ENCODE measurements at regions not wholly inside any gene's neighbourhood (a gene's known extent, or its start where the extent isn't known, plus 50 kb on each side); places are given as distances from the start of the nearest gene placed in this dataset.

DNA sequence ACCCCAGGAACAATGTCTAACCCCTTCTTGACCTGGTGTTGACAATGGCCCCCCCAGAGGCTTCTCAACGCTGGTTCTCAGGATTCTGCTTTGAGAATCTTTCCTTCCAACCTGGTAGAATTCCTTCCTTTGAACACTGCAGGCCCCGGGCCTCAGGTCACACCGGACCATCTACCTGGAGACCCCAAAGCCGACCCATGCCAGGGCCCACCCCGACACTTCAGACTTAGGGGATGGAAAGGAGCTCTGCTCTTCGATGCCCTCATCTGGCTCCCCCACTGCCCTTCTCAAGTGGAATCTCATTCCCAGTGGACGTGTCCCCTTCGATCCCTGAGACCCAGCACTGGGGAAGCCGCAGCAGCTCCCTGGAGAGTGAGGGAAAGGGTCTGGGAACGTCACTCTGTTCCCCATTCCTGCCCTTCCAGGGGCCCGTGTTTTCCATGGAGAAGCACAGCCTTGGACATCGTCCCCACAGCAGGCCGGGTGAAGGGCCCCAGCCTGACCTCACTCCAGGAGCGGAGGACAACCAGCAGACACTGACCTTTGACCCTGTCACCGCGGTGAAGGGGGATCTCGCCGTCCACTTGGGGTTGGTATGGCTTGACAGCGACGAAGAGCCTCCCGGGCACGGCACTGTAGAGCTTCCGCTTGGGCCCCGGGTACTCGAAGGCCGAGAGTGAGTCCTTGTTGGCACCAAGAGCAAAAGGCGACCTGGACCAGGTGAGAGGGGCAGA is 408.3 kb downstream of the CTTN start:
- Histone ChIP-seq H3K4me3 (ENCODE audit: low read length in 2 of 2) (no peak overlapping the region), H3K79me1 (ENCODE audit: low read depth, low read length) (no peaks in the 10 kb centered on the region)
- no CpG with 5 or more reads among the region's 27 CpGs for WGBS, 2 donors (ENCODE audit: extremely low coverage in 2 of 2, insufficient read length in 2 of 2, insufficient replicate concordance in 1 of 2)

DNA sequence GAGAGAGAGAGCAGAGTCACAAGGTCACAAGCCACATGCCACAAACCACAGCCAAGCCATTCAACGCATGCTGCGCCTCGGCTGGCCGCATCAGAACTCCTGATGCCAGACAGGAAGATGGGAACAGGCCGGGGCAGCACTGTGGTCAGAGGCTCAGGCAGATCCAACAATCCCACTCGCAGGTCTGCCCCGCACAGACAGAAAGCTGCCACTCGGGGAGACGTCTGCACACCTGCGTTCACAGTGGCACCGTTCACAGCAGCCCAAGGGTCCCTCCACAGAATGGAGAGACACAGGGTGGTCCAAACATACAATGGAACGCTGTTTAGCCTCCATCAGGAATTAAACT is 408.8 kb downstream of the CTTN start:
- Histone ChIP-seq H2BK120ac (ENCODE audit: low read depth, low read length) (no peak overlapping the region), H2BK15ac (ENCODE audit: low read length) (no peak overlapping the region), H3K27me3 (ENCODE audit: control insufficient read depth in 3 of 3, insufficient read depth in 3 of 3, low read depth in 1 of 3, low read length in 3 of 3) (no peaks in the 10 kb centered on the region), H3K4me3 (ENCODE audit: low read length in 2 of 2) (no peak overlapping the region), H3K23ac (ENCODE audit: low read depth, low read length, poor library complexity) (no peak overlapping the region), H3K9ac (ENCODE audit: low read depth, low read length, poor library complexity) (peak overlapping the region; percentile 54), H3K79me1 (ENCODE audit: low read depth, low read length) (no peaks in the 10 kb centered on the region), H3K18ac (ENCODE audit: low read length) (peak overlapping the region; percentile 67), H3K4me1 (ENCODE audit: control insufficient read depth in 2 of 2, insufficient read depth in 1 of 2, low read depth in 1 of 2, low read length in 2 of 2) (peaks cover 0 to 1% of the 10 kb centered on the region in 2 donors), H3K9me3 (replicated peaks in 1 of 2; ENCODE audit: control insufficient read depth in 2 of 2, insufficient read depth in 1 of 2, low read depth in 1 of 2, low read length in 2 of 2) (peaks cover 0 to 2% of the 10 kb centered on the region in 2 donors), H3K14ac (ENCODE audit: low read length) (peak overlapping the region; percentile 63), H2AFZ (ENCODE audit: low read length) (no peak overlapping the region), H4K91ac (ENCODE audit: low read depth, low read length, poor library complexity) (no peak overlapping the region), H4K8ac (ENCODE audit: low read depth, low read length) (no peak overlapping the region), H2AK5ac (ENCODE audit: low read depth, low read length) (peak overlapping the region; percentile 71), H3K4ac (ENCODE audit: low read length) (peak overlapping the region; percentile 84), H3K4me2 (ENCODE audit: insufficient read depth, low read length, poor library complexity, severe bottlenecking) (no peak overlapping the region), H2BK12ac (ENCODE audit: low read length) (no peak overlapping the region), H3K36me3 (replicated peaks in 1 of 2; ENCODE audit: control insufficient read depth in 2 of 2, insufficient read depth in 2 of 2, low read length in 2 of 2) (no peaks in the 10 kb centered on the region), H3K27ac (replicated peaks; ENCODE audit: low read length) (no peak overlapping the region), H2BK5ac (ENCODE audit: low read length) (peak overlapping the region; percentile 19)
- DNase-seq (ENCODE audit: low spot score): no peak
- no CpG with 5 or more reads among the region's 12 CpGs for WGBS, 2 donors (ENCODE audit: extremely low coverage in 2 of 2, insufficient read length in 2 of 2, insufficient replicate concordance in 1 of 2)

More for the DNA sequence above, 408.3 kb downstream of the CTTN start:
- H3K36me3 ChIP-seq (replicated peaks in 1 of 2; ENCODE audit: control insufficient read depth in 2 of 2, insufficient read depth in 2 of 2, low read length in 2 of 2): no peaks in the 10 kb centered on the region
- peak overlapping the region; percentile 71 for H2AK5ac ChIP-seq (ENCODE audit: low read depth, low read length)
- peak overlapping the region; percentile 67 for H3K18ac ChIP-seq (ENCODE audit: low read length)
- no peak for DNase-seq (ENCODE audit: low spot score)
- no peak overlapping the region for H2BK15ac ChIP-seq (ENCODE audit: low read length)
- peak overlapping the region; percentile 63 for H3K14ac ChIP-seq (ENCODE audit: low read length)
- no peak overlapping the region for H2AFZ ChIP-seq (ENCODE audit: low read length)
- H2BK5ac ChIP-seq (ENCODE audit: low read length): peak overlapping the region; percentile 19
- H2BK120ac ChIP-seq (ENCODE audit: low read depth, low read length): peak overlapping the region; percentile 33
- H3K9ac ChIP-seq (ENCODE audit: low read depth, low read length, poor library complexity): no peak overlapping the region
- peak overlapping the region; percentile 84 for H3K4ac ChIP-seq (ENCODE audit: low read length)
- H2BK12ac ChIP-seq (ENCODE audit: low read length): no peak overlapping the region
- no peaks in the 10 kb centered on the region for H3K27me3 ChIP-seq (ENCODE audit: control insufficient read depth in 3 of 3, insufficient read depth in 3 of 3, low read depth in 1 of 3, low read length in 3 of 3)
- H4K91ac ChIP-seq (ENCODE audit: low read depth, low read length, poor library complexity): no peak overlapping the region
- no peak overlapping the region for H3K23ac ChIP-seq (ENCODE audit: low read depth, low read length, poor library complexity)
- no peak overlapping the region for H3K4me2 ChIP-seq (ENCODE audit: insufficient read depth, low read length, poor library complexity, severe bottlenecking)
- H3K27ac ChIP-seq (replicated peaks; ENCODE audit: low read length): no peak overlapping the region
- peaks cover 0 to 1% of the 10 kb centered on the region in 2 donors for H3K4me1 ChIP-seq (ENCODE audit: control insufficient read depth in 2 of 2, insufficient read depth in 1 of 2, low read depth in 1 of 2, low read length in 2 of 2)
- peaks cover 0 to 2% of the 10 kb centered on the region in 2 donors for H3K9me3 ChIP-seq (replicated peaks in 1 of 2; ENCODE audit: control insufficient read depth in 2 of 2, insufficient read depth in 1 of 2, low read depth in 1 of 2, low read length in 2 of 2)
- no peak overlapping the region for H4K8ac ChIP-seq (ENCODE audit: low read depth, low read length)

DNA sequence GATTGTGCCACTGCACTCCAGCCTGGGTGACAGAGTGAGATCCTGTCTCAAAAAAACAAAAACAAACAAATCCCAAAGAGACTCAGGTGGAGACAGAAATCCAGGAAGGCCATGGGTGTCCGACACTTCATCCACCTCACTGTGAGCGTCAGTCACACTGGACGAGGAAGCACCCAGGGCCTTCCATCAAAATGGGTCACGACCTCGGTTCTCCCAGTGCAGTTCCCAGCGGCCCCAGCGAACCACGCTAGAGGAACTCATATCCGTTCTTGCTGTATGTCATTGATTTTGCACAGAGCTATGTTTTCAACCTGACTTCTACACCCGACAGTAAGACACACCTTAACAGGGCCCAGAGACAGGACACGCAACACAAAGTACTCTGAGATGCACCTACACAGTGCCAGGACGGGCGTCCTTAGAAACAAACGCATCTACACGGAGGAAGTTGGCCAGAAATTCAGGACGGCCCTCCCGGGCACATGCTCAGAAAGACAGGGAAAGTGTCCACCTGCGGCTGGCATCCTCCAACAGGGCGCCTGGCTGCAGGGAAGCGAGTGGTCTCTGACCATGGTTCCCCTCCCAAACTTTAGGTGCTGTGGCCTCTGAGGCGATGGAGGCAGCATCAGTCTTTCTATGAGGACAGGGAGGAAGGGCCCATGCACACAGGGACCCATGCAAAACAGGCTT is 410.5 kb downstream of the CTTN start:
- no peak overlapping the region for H3K4me3 ChIP-seq (ENCODE audit: low read length in 2 of 2)
- no peak overlapping the region for H2BK120ac ChIP-seq (ENCODE audit: low read depth, low read length)
- H3K27ac ChIP-seq (replicated peaks; ENCODE audit: low read length): no peak overlapping the region
- no peak overlapping the region for H4K91ac ChIP-seq (ENCODE audit: low read depth, low read length, poor library complexity)
- H3K4me1 ChIP-seq (ENCODE audit: control insufficient read depth in 2 of 2, insufficient read depth in 1 of 2, low read depth in 1 of 2, low read length in 2 of 2): peaks cover 0 to 1% of the 10 kb centered on the region in 2 donors
- WGBS, 2 donors (ENCODE audit: extremely low coverage in 2 of 2, insufficient read length in 2 of 2, insufficient replicate concordance in 1 of 2): no CpG with 5 or more reads among the region's 21 CpGs
- H3K14ac ChIP-seq (ENCODE audit: low read length): no peak overlapping the region
- H3K9me3 ChIP-seq (replicated peaks in 1 of 2; ENCODE audit: control insufficient read depth in 2 of 2, insufficient read depth in 1 of 2, low read depth in 1 of 2, low read length in 2 of 2): no peaks in the 10 kb centered on the region
- no peak overlapping the region for H3K9ac ChIP-seq (ENCODE audit: low read depth, low read length, poor library complexity)
- no peaks in the 10 kb centered on the region for H3K36me3 ChIP-seq (replicated peaks in 1 of 2; ENCODE audit: control insufficient read depth in 2 of 2, insufficient read depth in 2 of 2, low read length in 2 of 2)
- H3K79me1 ChIP-seq (ENCODE audit: low read depth, low read length): no peaks in the 10 kb centered on the region
- no peak overlapping the region for H3K4ac ChIP-seq (ENCODE audit: low read length)
- H2BK5ac ChIP-seq (ENCODE audit: low read length): no peak overlapping the region
- H2AK5ac ChIP-seq (ENCODE audit: low read depth, low read length): no peak overlapping the region
- no peak overlapping the region for H2BK12ac ChIP-seq (ENCODE audit: low read length)
- H3K27me3 ChIP-seq (ENCODE audit: control insufficient read depth in 3 of 3, insufficient read depth in 3 of 3, low read depth in 1 of 3, low read length in 3 of 3): no peaks in the 10 kb centered on the region
- H3K18ac ChIP-seq (ENCODE audit: low read length): no peak overlapping the region
- H3K23ac ChIP-seq (ENCODE audit: low read depth, low read length, poor library complexity): no peak overlapping the region
- no peak for DNase-seq (ENCODE audit: low spot score)
- H4K8ac ChIP-seq (ENCODE audit: low read depth, low read length): no peak overlapping the region
- H2BK15ac ChIP-seq (ENCODE audit: low read length): no peak overlapping the region
- no peak overlapping the region for H2AFZ ChIP-seq (ENCODE audit: low read length)
- H3K4me2 ChIP-seq (ENCODE audit: insufficient read depth, low read length, poor library complexity, severe bottlenecking): no peak overlapping the region

DNA sequence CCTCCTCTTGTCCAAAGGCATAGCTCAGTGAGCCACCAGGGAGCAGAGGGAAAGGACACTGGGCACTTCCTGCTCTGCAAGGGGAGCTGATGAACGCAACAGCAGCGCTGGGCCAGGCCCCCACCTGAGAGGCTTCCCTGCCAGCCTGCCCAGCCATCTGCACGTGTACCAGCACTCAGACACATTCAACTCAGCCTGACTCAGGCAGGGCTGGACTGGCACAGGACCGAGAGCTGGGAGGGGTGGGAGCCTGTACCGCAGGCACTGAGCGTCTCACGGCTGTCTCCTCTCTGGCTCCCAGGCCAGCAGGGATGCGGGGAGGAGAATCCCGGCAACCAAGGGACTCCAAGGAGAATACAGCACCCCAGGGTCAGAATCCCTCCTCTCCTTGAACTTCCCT is 411.8 kb downstream of the CTTN start:
- H3K27ac ChIP-seq (replicated peaks; ENCODE audit: low read length): no peak overlapping the region
- peaks cover 0 to under 1% of the 10 kb centered on the region in 2 donors for H3K4me1 ChIP-seq (ENCODE audit: control insufficient read depth in 2 of 2, insufficient read depth in 1 of 2, low read depth in 1 of 2, low read length in 2 of 2)
- no peak overlapping the region for H4K91ac ChIP-seq (ENCODE audit: low read depth, low read length, poor library complexity)
- H3K4ac ChIP-seq (ENCODE audit: low read length): no peak overlapping the region
- H3K36me3 ChIP-seq (replicated peaks in 1 of 2; ENCODE audit: control insufficient read depth in 2 of 2, insufficient read depth in 2 of 2, low read length in 2 of 2): no peaks in the 10 kb centered on the region
- DNase-seq (ENCODE audit: low spot score): no peak
- no peak overlapping the region for H3K14ac ChIP-seq (ENCODE audit: low read length)
- peak overlapping the region; percentile 32 for H2BK15ac ChIP-seq (ENCODE audit: low read length)
- no peak overlapping the region for H3K4me3 ChIP-seq (ENCODE audit: low read length in 2 of 2)
- H2BK12ac ChIP-seq (ENCODE audit: low read length): no peak overlapping the region
- H3K9ac ChIP-seq (ENCODE audit: low read depth, low read length, poor library complexity): peak overlapping the region; percentile 80
- peaks cover under 1% of the 10 kb centered on the region for H3K79me1 ChIP-seq (ENCODE audit: low read depth, low read length)
- H3K18ac ChIP-seq (ENCODE audit: low read length): peak overlapping the region; percentile 75
- peak overlapping the region; percentile 76 for H4K8ac ChIP-seq (ENCODE audit: low read depth, low read length)
- H2AK5ac ChIP-seq (ENCODE audit: low read depth, low read length): peak overlapping the region; percentile 77
- no peaks in the 10 kb centered on the region for H3K9me3 ChIP-seq (replicated peaks in 1 of 2; ENCODE audit: control insufficient read depth in 2 of 2, insufficient read depth in 1 of 2, low read depth in 1 of 2, low read length in 2 of 2)
- no peak overlapping the region for H3K23ac ChIP-seq (ENCODE audit: low read depth, low read length, poor library complexity)
- H2BK5ac ChIP-seq (ENCODE audit: low read length): no peak overlapping the region
- no peak overlapping the region for H2AFZ ChIP-seq (ENCODE audit: low read length)
- peak overlapping the region; percentile 54 for H2BK120ac ChIP-seq (ENCODE audit: low read depth, low read length)
- no peak overlapping the region for H3K4me2 ChIP-seq (ENCODE audit: insufficient read depth, low read length, poor library complexity, severe bottlenecking)
- no CpG with 5 or more reads among the region's 9 CpGs for WGBS, 2 donors (ENCODE audit: extremely low coverage in 2 of 2, insufficient read length in 2 of 2, insufficient replicate concordance in 1 of 2)
- H3K27me3 ChIP-seq (ENCODE audit: control insufficient read depth in 3 of 3, insufficient read depth in 3 of 3, low read depth in 1 of 3, low read length in 3 of 3): no peaks in the 10 kb centered on the region
